B cell (primary cell): ENCODE measurements at regions not wholly inside any gene's neighbourhood (a gene's known extent, or its start where the extent isn't known, plus 50 kb on each side); places are given as distances from the start of the nearest gene placed in this dataset.
A peak's percentile ranks its signal among the peaks of the same experiment; 100 is the strongest.

Experiments
- ATAC-seq: fragments of 200-7000 bp; cut with Tn5 transposase; one replicate; pipeline ENCODE4 v1.10.0; 2021; ENCODE audit warnings: low read depth, mild to moderate bottlenecking, moderate number of reproducible peaks, moderate library complexity
- CTCF ChIA-PET: fragments of 350-600 bp; sonication (Branson Sonifier 250); formaldehyde crosslinking; loops from one replicate; lab custom pipeline; 2021; ENCODE audit warnings: antibody characterized with exemption, inconsistent platforms; lab: Charles Lee
- POLR2A ChIA-PET: fragments of 350-600 bp; sonication (Branson Sonifier 250); formaldehyde crosslinking; loops from one replicate; lab custom pipeline; 2021; ENCODE audit warnings: antibody characterized with exemption; lab: Charles Lee
- DNase-seq: peaks from one replicate; pipeline ENCODE4 v3.0.0; 2013
- H2AFZ ChIP-seq: 2 replicates; pipeline ENCODE4 v1.6.1; 2012; ENCODE audit warnings: mild to moderate bottlenecking, low read depth, low read length; ENCODE audit not compliant: insufficient read depth, poor library complexity, severe bottlenecking
- H3K27ac ChIP-seq, 2 donors: 1 replicate in 1 of 2; 2 replicates in 1 of 2; pipeline ENCODE4 v1.5.1; 2012 to 2013; ENCODE audit warnings: low read length in 2 of 2, mild to moderate bottlenecking in 2 of 2, moderate library complexity in 1 of 2
- H3K27me3 ChIP-seq, 4 experiments: fragments of 200-600 bp in 1 of 4; sonication (generic) in 1 of 4; replicated peaks in 1 of 4; 1 replicate in 2 of 4; 2 replicates in 2 of 4; pipeline versions ENCODE4 v1.6.1 to v1.7.0; 2013 to 2016; ENCODE audit warnings: low read length in 3 of 4, mild to moderate bottlenecking in 2 of 4, mixed read lengths in 1 of 4, moderate library complexity in 1 of 4; ENCODE audit not compliant: insufficient read depth in 4 of 4, control insufficient read depth in 3 of 4; ENCODE audit errors: control extremely low read depth in 1 of 4
- H3K36me3 ChIP-seq, 2 experiments: replicated peaks in 1 of 2; 1 replicate in 1 of 2; 2 replicates in 1 of 2; pipeline versions ENCODE4 v1.6.1 to v1.7.1; 2013; ENCODE audit warnings: low read length in 1 of 2; ENCODE audit not compliant: insufficient read depth in 2 of 2, control insufficient read depth in 1 of 2; ENCODE audit errors: control extremely low read depth in 1 of 2, extremely low read depth in 1 of 2
- H3K4me1 ChIP-seq, 2 donors: fragments of 200-600 bp in 1 of 2; sonication (generic) in 1 of 2; 1 replicate in 1 of 2; 2 replicates in 1 of 2; pipeline versions ENCODE4 v1.5.1 to v1.6.1; 2013 to 2017; ENCODE audit warnings: low read length in 2 of 2; ENCODE audit not compliant: control insufficient read depth in 2 of 2, insufficient read depth in 2 of 2
- H3K4me2 ChIP-seq: replicated peaks from 2 replicates; pipeline ENCODE3; 2012; ENCODE audit warnings: mild to moderate bottlenecking, low read depth, low read length; ENCODE audit not compliant: poor library complexity, severe bottlenecking
- H3K4me3 ChIP-seq, 5 experiments: fragments of 200-600 bp in 1 of 5; sonication (generic) in 1 of 5; 1 replicate in 3 of 5; 2 replicates in 2 of 5; pipeline versions ENCODE4 v1.5.1 to v1.7.0; 2011 to 2016; ENCODE audit warnings: low read length in 4 of 5, mild to moderate bottlenecking in 4 of 5, low read depth in 2 of 5, control low read depth in 1 of 5, moderate library complexity in 1 of 5; ENCODE audit not compliant: insufficient read depth in 1 of 5; ENCODE audit errors: control extremely low read depth in 1 of 5, extremely low read depth in 1 of 5
- H3K79me2 ChIP-seq: fragments of 200-600 bp; sonication (generic); one replicate; pipeline ENCODE4 v1.6.0; 2016; ENCODE audit warnings: low read length; ENCODE audit not compliant: control insufficient read depth, insufficient read depth
- H3K9ac ChIP-seq: fragments of 200-600 bp; sonication (generic); 2 replicates; pipeline ENCODE4 v1.6.1; 2017; ENCODE audit warnings: mild to moderate bottlenecking, low read length, moderate library complexity
- H3K9me3 ChIP-seq, 3 donors: one replicate each; pipeline versions ENCODE4 v1.6.1 to v1.7.1; 2013; ENCODE audit warnings: low read length in 2 of 3; ENCODE audit not compliant: control insufficient read depth in 2 of 3, insufficient read depth in 1 of 3; ENCODE audit errors: control extremely low read depth in 1 of 3
- H4K20me1 ChIP-seq: 2 replicates; pipeline ENCODE4 v1.6.0; 2012; ENCODE audit warnings: mild to moderate bottlenecking, low read length; ENCODE audit not compliant: insufficient read depth, control insufficient read depth, poor library complexity, severe bottlenecking
- H3K27ac Mint-ChIP-seq: one replicate; pipeline ENCODE4 v1.8.0; 2021; ENCODE audit warnings: mixed read lengths
- H3K27me3 Mint-ChIP-seq: one replicate; pipeline ENCODE4 v1.8.0; 2021; ENCODE audit warnings: mixed read lengths
- H3K4me1 Mint-ChIP-seq: one replicate; pipeline ENCODE4 v1.8.0; 2021; ENCODE audit warnings: mixed read lengths
- H3K4me3 Mint-ChIP-seq: one replicate; pipeline ENCODE4 v1.8.0; 2021; ENCODE audit warnings: mixed read lengths
- H3K9me3 Mint-ChIP-seq: one replicate; pipeline ENCODE4 v1.8.0; 2022; ENCODE audit warnings: mixed read lengths; ENCODE audit not compliant: insufficient read depth
- CTCF ChIP-seq: fragments of 200-600 bp; IDR thresholded peaks from one replicate; pipeline ENCODE4 v1.8.0; 2022; ENCODE audit warnings: antibody characterized with exemption, mild to moderate bottlenecking
- EZH2 ChIP-seq: IDR thresholded peaks from 2 replicates; pipeline ENCODE4 v1.6.1; 2012; ENCODE audit warnings: borderline replicate concordance, low read depth, mild to moderate bottlenecking, moderate library complexity, low read length; ENCODE audit not compliant: insufficient read depth, poor library complexity, severe bottlenecking
- WGBS: methylation state at CpG from one replicate; pipeline ENCODE4 v1.1.5; 2013; ENCODE audit warnings: missing lambda C conversion rate; ENCODE audit not compliant: insufficient coverage; 5-methylcytosine and 5-hydroxymethylcytosine counted together
- intact Hi-C: fragments of 100-400 bp; cut with micrococcal nuclease; formaldehyde crosslinking; loops from one replicate; pipeline ENCODE4 v1.10.0; 2022

GRCh38 chr15:69749797-69750196 is 297.2 kb downstream of the RPLP1 start:
- H3K4me3 ChIP-seq: no peak overlapping the region
- H3K9ac ChIP-seq: no peak overlapping the region
- ChIA-PET CTCF (interaction anchor here (1.0 to 1.6 kb wide), 3 partner anchors 19 to 322 kb away, joined by 3 to 7 read pairs (median 5); no protein-coding TSS in a partner anchor), POLR2A (no interaction called here)
- H3K79me2 ChIP-seq: no peaks in the 10 kb centered on the region
- H4K20me1 ChIP-seq: no peaks in the 10 kb centered on the region
- no CpG with 5 or more reads among the region's 2 CpGs for WGBS
- ATAC-seq (peak; percentile 49), DNase-seq (no peak)
- no peak overlapping the region for H3K4me2 ChIP-seq
- H3K4me3 Mint-ChIP-seq: no peak overlapping the region
- H2AFZ ChIP-seq: no peak overlapping the region
- H3K4me1 ChIP-seq: peaks cover 14 to 16% of the 10 kb centered on the region in 2 donors
- H3K4me1 Mint-ChIP-seq: peaks cover 36% of the 10 kb centered on the region
- TF ChIP-seq EZH2: no peak
- peak; percentile 20 for TF ChIP-seq CTCF
- intact Hi-C loops: loop anchor here (10.0 kb wide), 1 partner anchor 265 kb away; no protein-coding TSS in a partner anchor
- H3K27ac Mint-ChIP-seq: no peak overlapping the region
- peaks cover 0 to 14% (median 7%) of the 10 kb centered on the region in 3 donors for H3K9me3 ChIP-seq
- H3K27ac ChIP-seq: no peak overlapping the region
- H3K36me3 ChIP-seq: no peaks in the 10 kb centered on the region
- H3K9me3 Mint-ChIP-seq: peaks cover 3% of the 10 kb centered on the region
- peaks cover 0 to 6% (median under 1%) of the 10 kb centered on the region in 4 experiments for H3K27me3 ChIP-seq
- H3K27me3 Mint-ChIP-seq: peaks cover 6% of the 10 kb centered on the region

GRCh38 chr15:69750253-69750652 is 297.6 kb downstream of the RPLP1 start:
- TF ChIP-seq CTCF: no peak
- no peak for TF ChIP-seq EZH2
- no peaks in the 10 kb centered on the region for H3K79me2 ChIP-seq
- intact Hi-C loops: loop anchor here (10.0 kb wide), 1 partner anchor 265 kb away; no protein-coding TSS in a partner anchor
- H3K27ac Mint-ChIP-seq: no peak overlapping the region
- H3K9me3 ChIP-seq: peaks cover 0 to 14% (median 7%) of the 10 kb centered on the region in 3 donors
- peaks cover 0 to 3% (median under 1%) of the 10 kb centered on the region in 4 experiments for H3K27me3 ChIP-seq
- H3K27ac ChIP-seq: no peak overlapping the region
- no peak for ATAC-seq
- DNase-seq: no peak
- H3K9me3 Mint-ChIP-seq: peaks cover 3% of the 10 kb centered on the region
- ChIA-PET POLR2A (no interaction called here), CTCF (interaction anchor here (1.0 to 1.6 kb wide), 4 partner anchors 20 to 322 kb away, joined by 3 to 7 read pairs (median 4); no protein-coding TSS in a partner anchor)
- H3K27me3 Mint-ChIP-seq: peaks cover 6% of the 10 kb centered on the region
- no peak overlapping the region for H2AFZ ChIP-seq
- peaks cover 16 to 17% of the 10 kb centered on the region in 2 donors for H3K4me1 ChIP-seq
- H3K9ac ChIP-seq: no peak overlapping the region
- H3K4me3 ChIP-seq: no peak overlapping the region
- peaks cover 38% of the 10 kb centered on the region for H3K4me1 Mint-ChIP-seq
- no peak overlapping the region for H3K4me3 Mint-ChIP-seq
- H3K36me3 ChIP-seq: no peaks in the 10 kb centered on the region
- no peaks in the 10 kb centered on the region for H4K20me1 ChIP-seq
- no peak overlapping the region for H3K4me2 ChIP-seq
